HL-60 (cell line): ENCODE measurements at regions not wholly inside any gene's neighbourhood (a gene's known extent, or its start where the extent isn't known, plus 50 kb on each side); places are given as distances from the start of the nearest gene placed in this dataset.

Experiments
- GABPA ChIP-seq: IDR thresholded peaks from 2 replicates; pipeline ENCODE4 v1.6.1; 2012; ENCODE audit warnings: low read depth
- POLR2AphosphoS5 ChIP-seq: IDR thresholded peaks from 2 replicates; pipeline ENCODE4 v1.6.1; 2012; ENCODE audit warnings: low read depth
- TF ChIP-seq, protein P1 (sequence below): IDR thresholded peaks from one replicate; pipeline ENCODE4 v1.5.1; 2011; ENCODE audit warnings: low read length, control low read depth, inconsistent platforms; ENCODE audit not compliant: insufficient read depth
- TF ChIP-seq, protein P2 (sequence below): IDR thresholded peaks from 2 replicates; pipeline ENCODE4 v1.6.1; 2012; ENCODE audit warnings: low read depth; ENCODE audit not compliant: insufficient replicate concordance

DNA sequence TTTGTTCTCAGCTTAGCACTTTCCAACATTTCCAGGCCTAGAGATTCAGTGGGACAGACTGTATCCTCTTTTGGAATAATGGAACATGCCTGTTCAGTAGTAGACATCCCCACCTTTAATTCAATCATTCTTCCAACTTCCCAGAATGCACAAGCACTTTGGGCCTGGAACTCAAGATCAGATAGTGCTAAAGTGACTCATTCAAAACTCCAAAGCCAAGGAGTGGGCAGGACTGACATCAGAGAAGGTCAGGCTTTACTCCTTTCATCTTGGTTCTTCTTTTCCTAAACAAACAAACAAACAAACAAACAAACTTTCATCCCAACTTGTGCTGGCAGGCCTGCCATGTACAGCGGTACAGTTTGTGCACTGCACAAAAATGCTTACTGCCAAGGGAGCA is 172.0 kb downstream of the AXIN2 start:
- TF ChIP-seq, protein P1, sequence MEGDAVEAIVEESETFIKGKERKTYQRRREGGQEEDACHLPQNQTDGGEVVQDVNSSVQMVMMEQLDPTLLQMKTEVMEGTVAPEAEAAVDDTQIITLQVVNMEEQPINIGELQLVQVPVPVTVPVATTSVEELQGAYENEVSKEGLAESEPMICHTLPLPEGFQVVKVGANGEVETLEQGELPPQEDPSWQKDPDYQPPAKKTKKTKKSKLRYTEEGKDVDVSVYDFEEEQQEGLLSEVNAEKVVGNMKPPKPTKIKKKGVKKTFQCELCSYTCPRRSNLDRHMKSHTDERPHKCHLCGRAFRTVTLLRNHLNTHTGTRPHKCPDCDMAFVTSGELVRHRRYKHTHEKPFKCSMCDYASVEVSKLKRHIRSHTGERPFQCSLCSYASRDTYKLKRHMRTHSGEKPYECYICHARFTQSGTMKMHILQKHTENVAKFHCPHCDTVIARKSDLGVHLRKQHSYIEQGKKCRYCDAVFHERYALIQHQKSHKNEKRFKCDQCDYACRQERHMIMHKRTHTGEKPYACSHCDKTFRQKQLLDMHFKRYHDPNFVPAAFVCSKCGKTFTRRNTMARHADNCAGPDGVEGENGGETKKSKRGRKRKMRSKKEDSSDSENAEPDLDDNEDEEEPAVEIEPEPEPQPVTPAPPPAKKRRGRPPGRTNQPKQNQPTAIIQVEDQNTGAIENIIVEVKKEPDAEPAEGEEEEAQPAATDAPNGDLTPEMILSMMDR: no peak
- no peak for TF ChIP-seq POLR2AphosphoS5
- TF ChIP-seq GABPA: no peak
- TF ChIP-seq, protein P2, sequence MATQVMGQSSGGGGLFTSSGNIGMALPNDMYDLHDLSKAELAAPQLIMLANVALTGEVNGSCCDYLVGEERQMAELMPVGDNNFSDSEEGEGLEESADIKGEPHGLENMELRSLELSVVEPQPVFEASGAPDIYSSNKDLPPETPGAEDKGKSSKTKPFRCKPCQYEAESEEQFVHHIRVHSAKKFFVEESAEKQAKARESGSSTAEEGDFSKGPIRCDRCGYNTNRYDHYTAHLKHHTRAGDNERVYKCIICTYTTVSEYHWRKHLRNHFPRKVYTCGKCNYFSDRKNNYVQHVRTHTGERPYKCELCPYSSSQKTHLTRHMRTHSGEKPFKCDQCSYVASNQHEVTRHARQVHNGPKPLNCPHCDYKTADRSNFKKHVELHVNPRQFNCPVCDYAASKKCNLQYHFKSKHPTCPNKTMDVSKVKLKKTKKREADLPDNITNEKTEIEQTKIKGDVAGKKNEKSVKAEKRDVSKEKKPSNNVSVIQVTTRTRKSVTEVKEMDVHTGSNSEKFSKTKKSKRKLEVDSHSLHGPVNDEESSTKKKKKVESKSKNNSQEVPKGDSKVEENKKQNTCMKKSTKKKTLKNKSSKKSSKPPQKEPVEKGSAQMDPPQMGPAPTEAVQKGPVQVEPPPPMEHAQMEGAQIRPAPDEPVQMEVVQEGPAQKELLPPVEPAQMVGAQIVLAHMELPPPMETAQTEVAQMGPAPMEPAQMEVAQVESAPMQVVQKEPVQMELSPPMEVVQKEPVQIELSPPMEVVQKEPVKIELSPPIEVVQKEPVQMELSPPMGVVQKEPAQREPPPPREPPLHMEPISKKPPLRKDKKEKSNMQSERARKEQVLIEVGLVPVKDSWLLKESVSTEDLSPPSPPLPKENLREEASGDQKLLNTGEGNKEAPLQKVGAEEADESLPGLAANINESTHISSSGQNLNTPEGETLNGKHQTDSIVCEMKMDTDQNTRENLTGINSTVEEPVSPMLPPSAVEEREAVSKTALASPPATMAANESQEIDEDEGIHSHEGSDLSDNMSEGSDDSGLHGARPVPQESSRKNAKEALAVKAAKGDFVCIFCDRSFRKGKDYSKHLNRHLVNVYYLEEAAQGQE: no peak
